ENCODE measurements at regions not wholly inside any gene's neighbourhood (a gene's known extent, or its start where the extent isn't known, plus 50 kb on each side); places are given as distances from the start of the nearest gene placed in this dataset.
"Not testable (repeated sequence)": the region's sequence is repeated elsewhere in the genome, so short reads cannot be mapped to it uniquely, and the experiment has no call there.

DNA sequence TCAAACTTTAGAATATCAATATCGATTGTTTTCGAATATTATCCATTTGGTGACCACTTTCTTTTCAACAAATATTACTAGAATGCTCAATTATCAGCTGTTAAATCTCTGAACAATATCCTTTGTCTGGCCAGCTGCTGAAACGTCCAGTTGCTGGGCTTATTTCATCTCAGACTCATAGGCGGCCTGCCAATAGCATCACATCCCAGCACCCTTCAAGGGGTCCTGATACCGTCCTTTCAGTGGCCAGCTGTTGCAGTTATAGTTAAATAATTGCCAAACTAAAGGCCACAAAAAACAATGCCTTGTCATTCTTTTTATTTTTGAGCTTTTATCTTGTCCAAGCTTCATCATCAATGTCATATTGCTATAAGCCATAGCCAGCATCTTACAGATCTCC, 1006.8 kb upstream of the MANEA start:
- no peak for DNase-seq (ENCODE audit: extremely low read depth in 1 of 11, low read depth in 9 of 11, low spot score in 4 of 11)

DNA sequence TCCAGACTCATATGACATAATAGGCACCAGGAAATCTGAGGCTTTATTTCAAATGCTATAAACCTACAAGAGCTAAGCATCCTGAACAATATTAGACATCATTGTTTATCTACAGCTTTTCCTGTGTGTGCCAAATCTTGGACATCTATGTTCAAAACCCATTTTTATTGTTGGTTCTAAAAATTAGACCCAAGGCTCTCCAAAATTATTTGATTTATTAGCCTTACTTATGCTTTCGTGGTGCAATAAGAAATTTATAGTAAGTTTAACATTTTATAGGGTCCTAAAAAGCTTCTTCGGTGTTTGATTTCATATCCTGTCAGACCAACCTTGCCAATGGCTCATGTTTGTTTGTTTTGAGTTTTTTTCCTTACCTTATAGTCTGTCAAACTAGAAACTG, 1014.5 kb upstream of the MANEA start:
- no peak for DNase-seq (ENCODE audit: extremely low read depth in 1 of 11, low read depth in 9 of 11, low spot score in 4 of 11)

DNA sequence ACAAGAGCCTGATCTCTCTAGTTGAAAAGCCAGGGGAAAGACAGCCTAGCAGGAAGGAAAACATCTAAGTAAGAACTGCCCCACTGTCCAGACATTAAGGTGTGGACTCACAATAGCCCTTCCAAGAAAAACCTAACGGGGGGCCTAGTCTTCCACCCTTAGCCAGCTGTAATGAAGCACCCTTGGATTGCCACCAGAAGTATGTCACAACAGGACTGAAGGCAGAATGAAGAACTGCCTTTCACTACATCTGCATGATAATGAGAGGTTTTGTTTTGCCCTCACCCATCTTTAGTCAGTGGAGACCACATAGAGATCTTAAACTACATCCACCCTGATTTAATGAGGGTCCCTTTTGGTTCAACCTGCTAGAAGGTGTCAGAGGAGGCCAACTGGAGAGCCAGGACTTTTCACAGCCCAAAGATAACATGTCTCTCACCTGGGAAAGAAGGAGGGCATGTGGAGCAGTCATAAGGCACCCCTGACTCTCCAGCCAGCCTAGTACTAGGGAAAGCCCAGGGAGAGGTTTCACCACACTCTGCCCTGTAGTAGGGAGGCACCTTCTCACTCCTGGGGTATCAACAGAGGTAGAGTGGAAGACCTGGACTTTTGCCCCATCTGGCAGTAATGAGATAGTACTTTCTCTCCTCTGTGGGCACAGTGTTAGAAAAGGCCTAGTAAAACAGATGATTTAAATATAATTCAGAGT, 1017.4 kb upstream of the MANEA start:
- DNase-seq (ENCODE audit: extremely low read depth in 1 of 11, low read depth in 9 of 11, low spot score in 4 of 11): no peak

DNA sequence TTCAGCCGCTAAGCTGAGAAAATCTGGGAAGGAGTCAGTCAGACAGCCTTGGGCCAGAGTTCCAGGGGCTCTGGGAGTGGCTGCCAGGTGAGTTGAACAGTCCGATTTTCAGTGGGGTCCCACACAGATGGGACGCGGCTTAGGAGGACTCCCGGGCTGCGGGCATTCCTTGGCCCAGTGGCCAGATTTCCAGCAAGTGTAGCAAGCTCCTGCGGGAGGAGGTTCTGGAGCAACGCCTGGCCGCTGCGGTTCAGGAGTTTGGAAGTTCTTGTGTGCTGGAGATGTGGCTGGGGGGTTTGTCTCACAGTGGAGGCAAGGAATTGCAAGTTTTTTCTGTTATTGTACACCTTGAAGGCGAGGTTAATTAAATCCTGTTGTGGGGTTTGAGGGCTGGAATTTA, 1020.1 kb upstream of the MANEA start:
- not testable (repeated sequence) for DNase-seq (ENCODE audit: extremely low read depth in 1 of 11, low read depth in 9 of 11, low spot score in 4 of 11)

DNA sequence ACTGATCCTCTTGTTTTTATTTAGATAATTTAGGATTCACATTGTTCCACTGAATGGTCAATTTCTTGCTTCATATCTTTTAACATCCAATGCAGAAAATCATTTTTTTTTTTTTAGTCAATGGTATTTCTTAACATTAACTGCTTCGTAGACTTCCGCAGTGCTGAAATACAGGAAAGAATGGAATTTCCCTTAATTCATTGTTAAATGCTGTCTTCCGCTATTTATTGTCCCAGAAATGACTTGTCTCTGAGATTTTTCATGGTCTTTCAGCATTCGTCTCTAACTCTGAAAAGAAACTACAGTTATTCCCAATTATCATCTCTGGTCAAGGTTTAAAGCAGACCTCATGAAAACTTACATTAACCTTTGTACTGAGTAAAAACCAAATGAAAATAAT, 1029.1 kb upstream of the MANEA start:
- DNase-seq (ENCODE audit: extremely low read depth in 1 of 11, low read depth in 9 of 11, low spot score in 4 of 11): no peak

DNA sequence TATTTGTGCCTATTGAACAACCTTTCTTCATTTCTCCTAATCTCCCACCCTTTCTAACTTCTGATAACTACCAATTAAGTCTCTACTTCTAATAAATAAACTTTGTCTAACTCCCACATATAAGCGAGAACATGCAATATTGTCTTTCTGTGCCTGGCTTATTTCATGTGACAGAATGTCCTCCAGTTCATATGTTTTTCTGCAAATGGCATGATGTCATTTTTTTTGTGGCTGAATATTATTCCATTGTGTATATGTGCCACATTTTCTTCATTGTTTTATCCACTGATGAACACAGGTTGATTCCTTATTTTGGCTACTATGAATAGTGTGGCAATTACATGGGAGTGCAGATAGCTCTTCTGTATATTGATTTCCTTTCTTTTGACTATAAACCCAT, 1041.5 kb upstream of the MANEA start:
- no peak for DNase-seq (ENCODE audit: extremely low read depth in 1 of 11, low read depth in 9 of 11, low spot score in 4 of 11)

DNA sequence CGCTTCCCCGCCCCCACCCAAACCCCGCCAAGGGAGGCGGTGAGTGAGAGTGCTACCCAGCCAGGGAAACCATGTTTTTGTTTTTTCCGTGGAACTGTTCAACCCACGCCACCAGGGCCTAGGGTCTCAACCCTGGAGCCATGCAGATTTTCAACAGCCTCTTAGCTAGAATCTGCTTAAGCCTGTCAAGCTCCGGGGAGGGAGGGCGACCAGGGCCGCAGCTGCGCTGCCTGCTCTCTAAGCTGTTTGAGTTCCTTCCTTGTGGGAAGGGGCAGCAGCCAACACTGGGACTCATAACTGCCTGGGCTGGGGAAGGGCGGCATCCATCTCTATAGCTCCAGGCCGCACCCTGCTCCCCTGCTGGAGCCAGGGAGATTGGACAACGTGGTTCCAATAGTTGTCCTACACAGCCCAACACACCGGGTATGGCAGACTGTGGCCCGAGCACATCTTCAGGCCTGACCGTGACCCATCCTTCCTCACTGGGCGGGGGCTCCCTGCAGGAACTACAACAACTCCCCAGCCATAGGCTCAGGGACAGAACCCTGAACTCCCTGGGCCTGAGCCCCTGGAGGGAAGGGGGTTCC, 1065.7 kb upstream of the MANEA start:
- no peak for DNase-seq (ENCODE audit: extremely low read depth in 1 of 11, low read depth in 9 of 11, low spot score in 4 of 11)

DNA sequence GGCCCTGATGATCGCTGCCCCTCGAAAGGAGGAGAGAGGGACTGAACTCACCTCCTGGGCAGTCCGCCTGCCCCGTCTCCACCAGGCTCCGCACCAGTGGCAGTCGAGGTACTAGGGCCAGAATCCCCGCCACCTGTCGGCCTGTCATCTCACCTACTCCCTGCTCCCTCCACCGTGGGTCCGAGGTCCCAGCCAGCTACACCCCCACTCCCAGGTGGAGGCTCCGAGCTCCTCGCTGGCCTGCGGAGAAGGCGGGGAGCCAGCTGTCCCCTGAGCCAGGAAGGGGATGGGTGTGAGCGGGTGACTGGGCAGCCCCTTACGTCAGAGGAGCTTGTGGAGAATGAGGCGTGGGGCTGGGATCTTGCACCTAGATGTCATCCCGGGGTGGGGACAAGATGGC, 1066.5 kb upstream of the MANEA start:
- DNase-seq (ENCODE audit: extremely low read depth in 1 of 11, low read depth in 9 of 11, low spot score in 4 of 11): no peak

DNA sequence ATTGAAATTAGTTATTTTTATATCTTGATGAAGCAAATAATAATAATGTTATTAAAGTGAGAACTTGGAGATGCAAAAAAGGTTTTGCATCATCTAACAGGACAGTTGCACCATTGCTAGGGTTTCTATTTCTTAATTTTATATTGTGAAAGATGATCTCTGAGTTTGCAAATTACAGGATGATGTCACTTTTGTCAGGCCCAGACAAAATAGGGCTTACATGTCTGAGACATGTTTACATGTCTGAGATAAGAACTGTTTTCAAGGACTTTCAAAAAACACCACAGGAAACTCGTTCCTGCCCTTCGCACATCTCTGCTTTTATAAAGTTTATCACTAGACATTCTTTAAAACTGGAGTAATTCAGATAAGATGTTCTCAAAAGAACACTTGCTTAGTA, 1075.8 kb upstream of the MANEA start:
- no peak for DNase-seq (ENCODE audit: extremely low read depth in 1 of 11, low read depth in 9 of 11, low spot score in 4 of 11)

DNA sequence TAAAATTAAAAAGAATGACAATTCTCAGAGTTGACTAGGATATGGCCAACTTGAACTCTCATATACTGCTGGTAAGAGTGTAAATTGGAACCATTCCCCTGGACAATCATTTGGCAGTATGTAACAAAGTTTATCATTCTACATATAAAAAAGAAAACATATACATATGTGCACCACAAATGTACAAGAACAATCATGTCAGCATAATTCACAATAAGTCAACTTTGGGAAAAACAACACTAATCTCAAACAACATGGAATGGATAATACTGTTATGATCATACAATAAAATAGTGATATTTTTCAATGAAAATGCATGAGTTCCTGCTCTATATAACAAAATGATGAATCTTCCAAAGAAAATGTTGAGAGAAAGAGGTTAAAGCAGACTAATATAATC, 1078.7 kb upstream of the EPHA7 start:
- no peak for DNase-seq (ENCODE audit: extremely low read depth in 1 of 11, low read depth in 9 of 11, low spot score in 4 of 11)

DNA sequence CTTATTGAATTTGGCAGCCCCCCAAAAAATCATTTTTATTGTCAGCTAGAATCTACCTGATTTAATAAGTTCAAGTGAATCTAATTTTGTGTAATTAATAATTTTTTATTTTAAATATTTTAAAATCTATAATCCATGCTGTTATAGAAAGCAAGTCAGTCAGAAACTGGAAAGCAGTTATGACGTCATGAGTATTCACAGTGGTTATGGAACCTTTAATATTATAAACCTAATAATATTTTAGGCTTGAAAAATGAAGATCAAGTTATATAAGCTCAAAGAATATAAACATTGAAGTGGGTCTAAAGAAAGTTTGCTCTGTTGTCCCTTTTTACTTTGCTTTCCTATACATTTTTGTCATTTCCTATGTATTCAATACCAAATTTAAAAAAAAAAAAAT, 1075.1 kb upstream of the EPHA7 start:
- no peak for DNase-seq (ENCODE audit: extremely low read depth in 1 of 11, low read depth in 9 of 11, low spot score in 4 of 11)

DNA sequence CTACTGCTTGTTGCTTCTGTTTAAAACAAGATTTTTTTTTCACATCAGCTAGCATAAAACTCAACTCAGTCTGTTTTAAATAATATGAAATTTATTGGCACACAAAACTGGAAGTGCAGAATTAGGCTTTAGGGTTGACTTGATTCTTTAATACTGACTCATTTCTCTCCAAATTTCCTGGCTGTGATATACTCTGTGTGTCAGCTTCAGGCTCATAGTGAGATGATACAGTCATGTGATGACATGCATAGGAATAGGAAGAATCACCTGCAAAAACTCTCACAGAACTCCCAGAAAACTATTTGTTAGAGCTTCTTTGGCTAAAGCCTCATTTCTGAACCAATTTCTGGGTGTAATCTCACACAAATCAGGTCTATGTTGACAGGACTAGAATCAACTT, 1068.0 kb upstream of the EPHA7 start:
- no peak for DNase-seq (ENCODE audit: extremely low read depth in 1 of 11, low read depth in 9 of 11, low spot score in 4 of 11)

DNA sequence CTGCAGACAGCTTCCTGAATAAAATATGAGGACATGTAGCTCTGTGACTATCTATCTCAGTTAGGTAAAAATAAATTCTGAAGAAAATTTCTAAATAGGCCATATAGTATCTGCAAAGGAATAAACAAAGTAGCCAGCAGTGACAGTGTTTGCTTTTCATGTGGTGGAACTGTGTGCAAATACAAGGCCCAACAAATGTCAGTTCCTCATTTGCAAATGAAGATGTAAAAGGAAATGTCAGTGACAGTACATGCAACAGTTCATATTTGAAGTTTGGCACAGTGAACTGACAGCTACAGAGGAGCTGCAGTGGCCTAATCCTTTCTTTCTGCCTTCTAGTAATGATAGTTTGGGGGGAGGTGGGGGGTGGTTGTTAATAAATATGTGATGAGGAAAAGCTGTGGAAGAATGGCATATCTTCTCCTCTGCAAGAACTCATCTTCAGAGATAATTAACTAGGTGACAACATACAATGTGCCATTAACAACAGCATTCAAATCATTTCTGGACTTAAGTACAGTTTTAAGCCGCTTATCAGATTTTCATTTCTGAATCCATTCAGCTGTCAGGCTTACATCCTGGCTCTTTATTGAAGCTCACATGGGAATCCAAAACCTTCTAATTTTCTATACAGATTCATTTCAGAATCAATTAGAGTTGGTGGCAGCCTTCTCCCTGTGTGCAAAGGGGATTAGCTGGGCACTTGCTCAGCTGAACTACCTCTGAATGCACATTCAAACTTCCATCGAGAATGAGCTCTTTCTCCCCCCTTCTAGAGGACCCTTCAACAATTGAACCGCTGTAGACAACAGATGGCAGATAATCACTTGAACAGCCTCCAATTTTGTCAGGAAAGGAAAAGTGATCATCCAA, 1059.0 kb upstream of the EPHA7 start:
- no peak for DNase-seq (ENCODE audit: extremely low read depth in 1 of 11, low read depth in 9 of 11, low spot score in 4 of 11)

DNA sequence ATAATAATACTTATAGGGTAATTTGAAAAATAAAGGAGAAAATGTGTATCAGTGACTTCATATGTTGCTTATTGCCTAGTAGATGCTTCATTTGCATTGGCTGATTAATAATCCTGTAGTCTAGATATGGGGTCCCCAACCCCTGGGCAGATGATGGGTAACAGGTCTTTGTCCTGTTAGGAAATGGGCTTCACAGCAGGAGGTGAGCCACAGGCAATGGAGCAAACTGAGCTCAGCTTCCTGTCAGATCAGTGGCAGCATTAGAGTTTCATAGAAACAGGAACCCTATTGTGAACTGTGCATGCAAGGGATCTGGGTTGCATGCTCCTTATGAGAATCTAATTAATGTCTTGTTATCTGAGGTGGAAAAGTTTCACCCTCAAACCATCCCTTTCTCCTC, 1049.5 kb upstream of the EPHA7 start:
- no peak for DNase-seq (ENCODE audit: extremely low read depth in 1 of 11, low read depth in 9 of 11, low spot score in 4 of 11)

DNA sequence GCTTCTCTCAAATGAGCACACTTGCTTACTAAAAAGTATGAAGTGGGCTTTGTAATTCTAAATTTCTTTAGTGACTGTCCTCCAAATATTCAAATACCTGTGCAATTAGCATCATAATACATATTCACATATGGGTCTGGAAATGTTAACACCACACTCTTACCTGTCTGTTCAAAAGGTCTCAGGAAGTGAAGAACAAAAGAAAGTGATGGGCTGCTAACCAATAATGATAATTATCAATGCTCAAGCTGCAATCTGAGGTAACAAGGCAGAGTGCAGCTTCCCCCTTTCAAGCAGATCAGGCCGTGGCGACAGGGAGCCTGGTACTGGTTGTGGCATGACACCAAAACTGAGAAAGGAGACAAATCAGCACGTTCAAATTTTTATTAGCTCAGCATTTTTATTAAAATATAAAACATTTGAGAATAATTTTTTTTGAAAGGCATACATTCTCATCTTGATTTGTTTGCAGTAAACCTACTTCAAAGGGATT, 1044.7 kb upstream of the EPHA7 start:
- DNase-seq (ENCODE audit: extremely low read depth in 1 of 11, low read depth in 9 of 11, low spot score in 4 of 11): no peak

DNA sequence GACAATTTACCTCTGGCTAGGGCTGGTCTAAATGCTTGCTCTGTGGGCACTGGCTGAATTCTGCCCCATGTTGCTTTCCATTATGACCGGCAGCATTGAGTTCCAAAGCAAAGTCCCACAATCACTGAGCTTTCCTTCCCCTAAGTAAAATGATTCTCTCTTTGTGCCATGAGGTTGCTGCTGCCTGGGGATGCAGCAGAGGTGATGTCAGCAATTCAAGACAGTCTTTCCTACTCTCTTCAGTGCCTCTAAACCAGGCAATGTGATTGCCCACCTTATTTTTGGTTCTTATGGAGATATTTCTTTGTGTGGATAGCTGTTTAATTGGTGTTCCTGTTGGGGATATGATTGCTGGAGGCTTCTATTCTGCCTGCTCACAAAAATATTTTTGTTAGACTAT, 1043.9 kb upstream of the EPHA7 start:
- no peak for DNase-seq (ENCODE audit: extremely low read depth in 1 of 11, low read depth in 9 of 11, low spot score in 4 of 11)

DNA sequence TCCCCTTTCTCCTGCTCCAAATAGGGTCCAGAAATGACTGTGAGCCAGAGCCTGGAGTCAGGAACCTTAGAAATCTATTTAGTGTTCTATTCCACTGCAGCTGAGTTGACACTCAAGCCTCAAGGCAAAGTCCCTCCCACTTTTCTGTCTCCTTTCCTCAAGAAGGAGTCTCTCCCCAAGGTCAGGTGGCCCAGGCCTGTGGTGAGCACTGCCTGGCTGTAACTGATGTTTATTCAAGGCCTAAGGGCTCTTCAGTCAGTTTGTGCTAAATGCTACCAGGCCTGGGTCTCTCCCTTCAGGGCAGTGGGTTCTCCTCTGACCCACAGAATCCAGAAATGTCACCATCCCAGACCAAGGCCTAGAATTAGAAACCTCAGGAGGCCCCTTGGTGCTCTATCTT, 1042.9 kb upstream of the EPHA7 start:
- DNase-seq (ENCODE audit: extremely low read depth in 1 of 11, low read depth in 9 of 11, low spot score in 4 of 11): no peak

DNA sequence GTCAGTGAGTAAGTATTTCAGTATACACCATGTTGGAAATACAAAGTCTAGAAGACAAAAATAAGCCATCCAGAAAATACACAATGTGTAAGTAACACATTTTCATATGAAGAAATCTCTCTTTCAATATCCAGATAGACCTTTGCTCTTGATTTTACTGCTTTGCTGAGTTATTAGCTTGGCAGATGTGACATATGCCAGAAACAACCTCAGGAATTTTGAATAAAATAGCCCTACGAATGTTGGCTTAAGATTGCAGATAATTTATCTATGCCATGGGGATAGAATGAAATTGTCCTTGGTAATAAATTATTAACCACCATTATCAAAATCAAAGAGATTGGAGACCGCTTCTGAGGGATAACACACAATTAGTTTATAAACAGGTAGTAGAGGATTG, 1036.9 kb upstream of the EPHA7 start:
- no peak for DNase-seq (ENCODE audit: extremely low read depth in 1 of 11, low read depth in 9 of 11, low spot score in 4 of 11)

DNA sequence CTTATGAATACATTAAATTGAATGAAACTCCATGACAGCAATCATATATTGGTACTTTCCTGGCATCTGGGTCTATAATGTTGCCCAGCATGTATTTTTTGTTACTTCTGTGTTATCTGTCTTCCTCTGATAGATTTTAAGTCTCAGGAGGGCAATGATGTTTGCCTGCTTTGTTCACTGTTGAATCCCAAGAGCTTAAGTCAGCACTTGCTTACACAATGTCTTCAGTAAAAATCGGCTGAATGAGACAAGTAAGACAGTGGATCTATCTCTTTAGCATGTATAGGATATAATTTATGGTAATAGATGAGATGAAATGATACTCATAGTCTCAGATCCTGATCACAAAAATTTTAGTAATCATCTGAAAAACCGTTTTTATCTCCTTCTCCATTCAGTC, 1034.9 kb upstream of the EPHA7 start:
- no peak for DNase-seq (ENCODE audit: extremely low read depth in 1 of 11, low read depth in 9 of 11, low spot score in 4 of 11)

DNA sequence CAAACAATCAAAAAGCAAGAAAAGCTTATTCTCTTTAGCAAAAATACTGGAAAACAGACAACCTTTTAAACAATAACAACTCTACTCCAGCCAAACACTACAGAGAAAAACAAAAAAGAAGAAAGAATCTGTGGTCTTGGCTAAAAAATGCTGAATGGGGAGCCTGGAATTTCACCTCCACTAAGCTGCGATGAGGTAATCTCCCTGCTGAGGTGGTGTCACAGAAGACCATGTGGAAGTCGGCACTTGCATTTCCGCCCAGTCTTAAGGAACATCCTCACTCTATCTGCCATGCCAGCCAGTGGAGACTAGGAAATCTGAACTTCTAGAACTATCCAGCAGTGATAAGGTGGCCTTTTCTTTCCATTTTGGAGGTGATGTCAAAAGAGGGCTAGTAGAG, 1026.8 kb upstream of the EPHA7 start:
- no peak for DNase-seq (ENCODE audit: extremely low read depth in 1 of 11, low read depth in 9 of 11, low spot score in 4 of 11)
